ACHN (cell line): ENCODE measurements at regions not wholly inside any gene's neighbourhood (a gene's known extent, or its start where the extent isn't known, plus 50 kb on each side); places are given as distances from the start of the nearest gene placed in this dataset.
"Not testable (repeated sequence)": the region's sequence is repeated elsewhere in the genome, so short reads cannot be mapped to it uniquely, and the experiment has no call there.

Experiments used
- DNase-seq: peaks from one replicate; pipeline ENCODE4 v3.0.0-alpha.2; 2015
- in situ Hi-C: cut with HindIII; loops from 2 replicates; pipeline ENCODE4 v1.10.0; 2017; ENCODE audit warnings: low sequenced_read_pairs, low pct_ligation_motif_present, low pct_unique_long_range_greater_than_20kb

DNA sequence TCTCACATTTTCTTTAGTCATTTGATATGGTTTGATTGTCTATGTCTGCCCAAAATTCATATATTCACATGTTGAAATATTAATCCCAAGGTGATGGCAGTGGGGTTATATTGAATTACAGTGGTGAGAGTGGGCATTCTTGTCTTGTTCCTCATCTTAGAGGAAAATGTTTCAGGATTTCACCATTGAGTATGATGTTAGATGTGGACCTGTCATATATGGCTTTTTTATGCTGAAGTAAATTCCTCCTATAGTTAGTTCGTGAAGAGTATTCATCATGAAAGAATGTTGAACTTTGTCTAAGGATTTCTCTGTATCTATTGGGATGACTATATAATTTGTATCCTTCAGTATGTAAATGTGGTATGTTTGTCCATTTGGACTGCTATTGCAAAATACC lies 512.3 kb upstream of the EPHA5 start:
- DNase-seq: no peak
- in situ Hi-C loops: no loop called here

DNA sequence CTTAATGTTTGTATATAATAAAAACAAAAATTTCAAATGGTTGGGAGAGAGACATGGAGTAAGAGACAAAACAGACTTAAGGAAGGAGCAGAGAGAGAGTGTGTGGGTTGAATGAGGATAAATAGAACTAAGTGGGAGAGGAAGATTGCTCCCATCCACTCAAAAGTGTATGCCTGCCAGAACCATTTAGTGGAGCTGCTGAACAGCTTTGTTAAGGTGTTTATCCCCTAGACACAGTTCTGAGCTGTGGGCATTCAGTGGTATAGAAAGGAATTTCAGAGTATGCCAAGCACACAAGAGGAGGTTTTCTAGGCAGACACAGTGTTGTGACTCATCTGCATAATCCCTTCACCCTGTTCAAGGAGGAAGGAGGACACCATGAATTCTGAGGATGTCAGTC lies 508.6 kb upstream of the EPHA5 start:
- DNase-seq: no peak
- in situ Hi-C loops: no loop called here

- peak; percentile 16 for DNase-seq
- in situ Hi-C loops: no loop called here
Observed at GRCh38 chr4:66169341-66169740, 499.1 kb upstream of the EPHA5 start.

- DNase-seq: no peak
- in situ Hi-C loops: no loop called here
Observed at GRCh38 chr4:66164869-66165268, 494.6 kb upstream of the EPHA5 start.

DNA sequence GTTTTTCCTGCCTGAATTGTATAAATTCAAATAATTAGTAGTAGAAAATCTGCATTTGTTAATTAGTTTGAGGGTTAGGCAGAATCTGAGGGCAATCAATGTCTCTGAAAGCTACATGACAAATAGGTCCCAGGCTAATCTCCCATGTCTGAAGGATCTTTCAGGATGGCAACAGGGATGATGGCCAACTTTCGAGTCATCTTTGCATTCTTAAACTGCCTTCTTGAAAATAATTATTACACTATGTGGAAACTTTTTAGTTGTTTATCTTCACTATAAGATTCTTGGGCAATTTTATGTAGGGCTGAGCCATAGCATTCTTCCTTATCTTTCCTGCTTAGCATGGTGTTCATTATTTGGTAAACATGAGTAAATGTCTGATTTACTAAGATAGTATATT lies 490.3 kb upstream of the EPHA5 start:
- in situ Hi-C loops: no loop called here
- DNase-seq: no peak

- DNase-seq: no peak
- in situ Hi-C loops: no loop called here
Observed at GRCh38 chr4:66157594-66157993, 487.3 kb upstream of the EPHA5 start.

- in situ Hi-C loops: no loop called here
- DNase-seq: no peak
Observed at GRCh38 chr4:66130042-66130441, 459.8 kb upstream of the EPHA5 start.

- DNase-seq: no peak
- in situ Hi-C loops: no loop called here
Observed at GRCh38 chr4:66123831-66124413, 453.6 kb upstream of the EPHA5 start.

- no peak for DNase-seq
- in situ Hi-C loops: no loop called here
Observed at GRCh38 chr4:66123190-66123589, 452.9 kb upstream of the EPHA5 start.

DNA sequence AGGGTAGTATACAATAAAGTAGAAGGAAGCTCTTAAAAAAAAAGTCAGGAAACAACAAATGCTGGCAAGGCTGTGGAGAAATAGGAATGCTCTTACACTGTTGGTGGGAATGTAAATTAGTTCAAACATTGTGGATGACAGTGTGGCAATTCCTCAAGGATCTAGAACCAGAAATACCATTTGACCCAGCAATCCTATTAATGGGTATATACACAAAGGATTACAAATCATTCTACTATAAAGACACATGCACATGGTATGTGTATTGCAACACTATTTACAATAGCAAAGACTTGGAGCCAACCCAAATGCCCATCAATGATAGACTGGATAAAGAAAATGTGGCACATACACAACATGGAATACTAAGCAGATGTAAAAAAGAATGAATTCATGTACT lies 444.9 kb upstream of the EPHA5 start:
- in situ Hi-C loops, DNase-seq: not testable (repeated sequence)

GRCh38 chr4:66108898-66109297 lies 438.6 kb upstream of the EPHA5 start:
- in situ Hi-C loops: no loop called here
- no peak for DNase-seq

GRCh38 chr4:66097218-66097617 lies 426.9 kb upstream of the EPHA5 start:
- no peak for DNase-seq
- in situ Hi-C loops: no loop called here

- in situ Hi-C loops: no loop called here
- DNase-seq: no peak
Observed at GRCh38 chr4:66095065-66095464, 424.8 kb upstream of the EPHA5 start.

GRCh38 chr4:66094070-66094469 lies 423.8 kb upstream of the EPHA5 start:
- in situ Hi-C loops: no loop called here
- no peak for DNase-seq

GRCh38 chr4:66091786-66092185 lies 421.5 kb upstream of the EPHA5 start:
- DNase-seq: no peak
- in situ Hi-C loops: no loop called here

DNA sequence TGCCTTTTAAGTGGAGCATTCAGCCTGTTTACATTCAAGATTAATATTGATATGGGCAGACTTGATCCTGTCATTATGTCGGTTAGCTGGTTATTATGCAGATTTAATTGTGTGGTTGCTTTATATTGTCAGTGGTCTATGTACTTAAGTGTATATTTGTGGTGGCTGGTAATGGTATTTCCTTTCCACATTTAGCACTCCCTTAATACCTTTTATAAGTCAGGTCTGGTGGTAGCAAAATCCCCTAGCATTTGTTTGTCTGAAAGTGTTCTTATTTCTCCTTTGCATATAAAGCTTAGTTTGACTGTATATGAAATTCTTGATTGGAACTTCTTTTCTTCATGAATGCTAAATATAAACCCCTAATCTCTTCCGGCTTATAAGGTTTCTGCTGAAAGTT lies 403.7 kb upstream of the EPHA5 start:
- in situ Hi-C loops: no loop called here

DNA sequence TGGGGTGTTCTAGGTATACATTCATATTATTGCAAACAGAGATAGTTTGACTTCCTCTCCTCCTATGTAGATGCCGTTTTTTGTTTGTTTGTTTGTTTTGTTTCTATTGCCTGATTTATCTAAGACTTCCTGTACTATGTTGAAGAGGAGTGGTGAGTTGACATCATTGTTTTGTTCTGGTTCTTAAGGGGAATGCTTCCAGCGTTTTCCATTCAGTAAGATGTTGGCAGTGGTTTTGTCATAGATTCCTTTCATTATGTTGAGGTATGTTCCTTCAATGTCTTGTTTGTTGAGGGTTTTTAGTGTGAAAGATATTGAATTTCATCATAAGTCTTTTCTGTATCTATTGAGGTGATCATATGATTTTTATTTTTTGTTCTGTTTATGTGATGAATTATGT lies 401.6 kb upstream of the EPHA5 start:
- in situ Hi-C loops: no loop called here
- no peak for DNase-seq

More for the DNA sequence above, 403.7 kb upstream of the EPHA5 start:
- no peak for DNase-seq

GRCh38 chr4:66062921-66063320 lies 392.6 kb upstream of the EPHA5 start:
- in situ Hi-C loops: no loop called here
- no peak for DNase-seq

DNA sequence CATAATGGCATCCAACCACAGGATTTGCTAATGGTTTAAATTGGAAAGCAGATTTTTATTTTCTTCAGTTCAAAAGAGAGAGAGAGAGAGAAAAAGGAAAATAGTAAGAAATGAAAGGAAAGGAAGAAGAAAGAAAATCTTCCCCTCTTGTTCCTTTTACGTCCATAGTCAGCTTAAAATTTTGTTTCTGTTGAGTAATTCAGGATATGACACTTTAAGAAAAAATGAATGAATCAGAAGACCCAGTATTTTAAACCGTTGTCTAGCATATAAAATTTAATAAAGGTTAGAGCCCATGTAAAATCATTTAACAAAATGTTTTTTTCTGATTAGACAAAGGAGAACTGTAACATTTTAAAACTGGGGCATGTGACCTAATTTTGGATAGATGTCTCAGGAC lies 391.8 kb upstream of the EPHA5 start:
- DNase-seq: no peak
- in situ Hi-C loops: no loop called here

GRCh38 chr4:66059556-66059955 lies 389.3 kb upstream of the EPHA5 start:
- no peak for DNase-seq
- in situ Hi-C loops: no loop called here

GRCh38 chr4:66059136-66059535 lies 388.8 kb upstream of the EPHA5 start:
- in situ Hi-C loops: no loop called here
- no peak for DNase-seq
